ENCODE measurements at regions not wholly inside any gene's neighbourhood (a gene's known extent, or its start where the extent isn't known, plus 50 kb on each side); places are given as distances from the start of the nearest gene placed in this dataset.

- H3K36me3 ChIP-seq (ENCODE audit: insufficient read depth, low read length), result no peaks in the 10 kb centered on the region
- no peaks in the 10 kb centered on the region for H3K4me1 ChIP-seq (ENCODE audit: insufficient read depth, low read length)
- TF ChIP-seq EZH2 (IDR thresholded peaks at IDR 0.05; ENCODE audit: borderline replicate concordance, low read depth, low read length, severe bottlenecking) (no peak), CTCF (IDR thresholded peaks at IDR 0.05; ENCODE audit: borderline replicate concordance, extremely low read depth, low read length, poor library complexity, severe bottlenecking) (no peak)
- H3K4me3 ChIP-seq (ENCODE audit: low read depth in 1 of 2, low read length in 2 of 2), result no peak overlapping the region
- DNase-seq (no peak), ATAC-seq (ENCODE audit: insufficient read depth, low read depth) (no peak)
- no peak overlapping the region for H3K4me2 ChIP-seq (ENCODE audit: insufficient read depth, low read length)
- no peak overlapping the region for H3K27ac ChIP-seq (ENCODE audit: low read length)
- H3K27me3 ChIP-seq (ENCODE audit: insufficient read depth, low read length, poor library complexity), result no peaks in the 10 kb centered on the region
- no peak overlapping the region for H2AFZ ChIP-seq (ENCODE audit: low read depth, low read length)
- no peaks in the 10 kb centered on the region for H3K9me3 ChIP-seq (ENCODE audit: insufficient read depth, low read length, severe bottlenecking)
- H3K9ac ChIP-seq (ENCODE audit: low read depth, low read length), result no peak overlapping the region
- H3K79me2 ChIP-seq (ENCODE audit: insufficient read depth, low read length), result no peaks in the 10 kb centered on the region
- H4K20me1 ChIP-seq (ENCODE audit: insufficient read depth, low read length), result no peaks in the 10 kb centered on the region
Observed at GRCh38 chr7:54690050-54690443, 69.0 kb downstream of the SEC61G start.

- no peaks in the 10 kb centered on the region for H3K4me1 ChIP-seq (ENCODE audit: insufficient read depth, low read length)
- H4K20me1 ChIP-seq (ENCODE audit: insufficient read depth, low read length), result no peaks in the 10 kb centered on the region
- no peak overlapping the region for H3K27ac ChIP-seq (ENCODE audit: low read length)
- no peaks in the 10 kb centered on the region for H3K79me2 ChIP-seq (ENCODE audit: insufficient read depth, low read length)
- no peaks in the 10 kb centered on the region for H3K9me3 ChIP-seq (ENCODE audit: insufficient read depth, low read length, severe bottlenecking)
- no peak for ATAC-seq (ENCODE audit: insufficient read depth, low read depth)
- H3K36me3 ChIP-seq (ENCODE audit: insufficient read depth, low read length), result no peaks in the 10 kb centered on the region
- no peaks in the 10 kb centered on the region for H3K27me3 ChIP-seq (ENCODE audit: insufficient read depth, low read length, poor library complexity)
- no peak overlapping the region for H2AFZ ChIP-seq (ENCODE audit: low read depth, low read length)
- TF ChIP-seq EZH2 (IDR thresholded peaks at IDR 0.05; ENCODE audit: borderline replicate concordance, low read depth, low read length, severe bottlenecking) (no peak), CTCF (IDR thresholded peaks at IDR 0.05; ENCODE audit: borderline replicate concordance, extremely low read depth, low read length, poor library complexity, severe bottlenecking) (no peak)
- DNase-seq, result no peak
- no peak overlapping the region for H3K4me2 ChIP-seq (ENCODE audit: insufficient read depth, low read length)
- H3K4me3 ChIP-seq (ENCODE audit: low read depth in 1 of 2, low read length in 2 of 2), result no peak overlapping the region
- H3K9ac ChIP-seq (ENCODE audit: low read depth, low read length), result no peak overlapping the region
Observed at GRCh38 chr7:54689394-54690049, 69.5 kb downstream of the SEC61G start.

- H3K79me2 ChIP-seq (ENCODE audit: insufficient read depth, low read length), result no peaks in the 10 kb centered on the region
- H3K4me2 ChIP-seq (ENCODE audit: insufficient read depth, low read length), result no peak overlapping the region
- no peaks in the 10 kb centered on the region for H3K9me3 ChIP-seq (ENCODE audit: insufficient read depth, low read length, severe bottlenecking)
- no peak overlapping the region for H3K4me3 ChIP-seq (ENCODE audit: low read depth in 1 of 2, low read length in 2 of 2)
- H3K36me3 ChIP-seq (ENCODE audit: insufficient read depth, low read length), result no peaks in the 10 kb centered on the region
- H2AFZ ChIP-seq (ENCODE audit: low read depth, low read length), result no peak overlapping the region
- H3K27me3 ChIP-seq (ENCODE audit: insufficient read depth, low read length, poor library complexity), result no peaks in the 10 kb centered on the region
- no peak overlapping the region for H3K9ac ChIP-seq (ENCODE audit: low read depth, low read length)
- no peak for ATAC-seq (ENCODE audit: insufficient read depth, low read depth)
- no peak for TF ChIP-seq CTCF (IDR thresholded peaks at IDR 0.05; ENCODE audit: borderline replicate concordance, extremely low read depth, low read length, poor library complexity, severe bottlenecking)
- no peak for TF ChIP-seq EZH2 (IDR thresholded peaks at IDR 0.05; ENCODE audit: borderline replicate concordance, low read depth, low read length, severe bottlenecking)
- H3K27ac ChIP-seq (ENCODE audit: low read length), result no peak overlapping the region
- no peaks in the 10 kb centered on the region for H4K20me1 ChIP-seq (ENCODE audit: insufficient read depth, low read length)
- DNase-seq, result no peak
- no peaks in the 10 kb centered on the region for H3K4me1 ChIP-seq (ENCODE audit: insufficient read depth, low read length)
Observed at GRCh38 chr7:54687462-54688212, 71.4 kb downstream of the SEC61G start.
